IMR-90 (cell line): ENCODE measurements at regions not wholly inside any gene's neighbourhood (a gene's known extent, or its start where the extent isn't known, plus 50 kb on each side); places are given as distances from the start of the nearest gene placed in this dataset.

Experiments used
- ATAC-seq: fragments of 200-7000 bp; cut with Tn5 transposase; 2 replicates; pipeline ENCODE4 v1.9.1; 2020; ENCODE audit warnings: low read depth, mild to moderate bottlenecking, moderate library complexity
- BruUV-seq: library from RNA; stranded (reverse); fragments of 400-500 nt; replicated peaks from 2 replicates; lab custom pipeline; 2021; lab: Mats Ljungman, UMichigan
- CTCF ChIA-PET: fragments of 300-600 bp; formaldehyde crosslinking; extraction: SDS; loops from one replicate; lab custom pipeline; 2021; ENCODE audit warnings: antibody characterized with exemption; lab: Yijun Ruan, JAX
- POLR2A ChIA-PET: fragments of 300-600 bp; sonication (Branson Sonifier 250); formaldehyde crosslinking; loops from one replicate; lab custom pipeline; 2022; ENCODE audit warnings: antibody characterized with exemption; ENCODE audit not compliant: unreplicated experiment; lab: Charles Lee
- DNase-seq: peaks from one replicate; pipeline ENCODE4 v3.0.0; 2013
- H2AFZ ChIP-seq: replicated peaks from 2 replicates; pipeline ENCODE3; 2013; ENCODE audit warnings: low read length, mild to moderate bottlenecking; ENCODE audit not compliant: poor library complexity
- H2AK5ac ChIP-seq: 2 replicates; pipeline ENCODE4 v1.6.1; 2013; ENCODE audit warnings: low read depth, low read length, inconsistent platforms
- H2AK9ac ChIP-seq: replicated peaks from 2 replicates; pipeline ENCODE3; 2013; ENCODE audit warnings: mild to moderate bottlenecking, low read depth, low read length, moderate library complexity; ENCODE audit not compliant: poor library complexity
- H2BK120ac ChIP-seq: 2 replicates; pipeline ENCODE4 v1.6.1; 2013; ENCODE audit warnings: low read depth, low read length, inconsistent platforms
- H2BK15ac ChIP-seq: 3 replicates; pipeline ENCODE4 v1.6.1; 2013; ENCODE audit warnings: low read depth, low read length, inconsistent platforms
- H2BK20ac ChIP-seq: 2 replicates; pipeline ENCODE4 v1.6.1; 2013; ENCODE audit warnings: low read depth, mild to moderate bottlenecking, inconsistent platforms, low read length, moderate library complexity
- H2BK5ac ChIP-seq: 2 replicates; pipeline ENCODE4 v1.6.1; 2013; ENCODE audit warnings: mild to moderate bottlenecking, low read depth, low read length, inconsistent platforms; ENCODE audit not compliant: poor library complexity, severe bottlenecking
- H3K14ac ChIP-seq: replicated peaks from 2 replicates; pipeline ENCODE4 v1.6.1; 2013; ENCODE audit warnings: low read depth, low read length, inconsistent platforms
- H3K18ac ChIP-seq: 2 replicates; pipeline ENCODE4 v1.6.1; 2013; ENCODE audit warnings: low read depth, low read length, control low read depth
- H3K23ac ChIP-seq: 2 replicates; pipeline ENCODE4 v1.6.1; 2013; ENCODE audit warnings: low read depth, low read length, inconsistent platforms
- H3K27ac ChIP-seq: 2 replicates; pipeline ENCODE4 v1.5.1; 2013; ENCODE audit warnings: mild to moderate bottlenecking, control low read depth, low read length; ENCODE audit not compliant: insufficient read depth
- H3K27me3 ChIP-seq: 2 replicates; pipeline ENCODE4 v1.6.1; 2013; ENCODE audit warnings: low read length; ENCODE audit not compliant: control insufficient read depth, insufficient read depth
- H3K36me3 ChIP-seq: 2 replicates; pipeline ENCODE4 v1.6.1; 2013; ENCODE audit warnings: low read length, mixed read lengths; ENCODE audit not compliant: control insufficient read depth, insufficient read depth
- H3K4ac ChIP-seq: 2 replicates; pipeline ENCODE4 v1.6.1; 2013; ENCODE audit warnings: low read depth, low read length, inconsistent platforms
- H3K4me1 ChIP-seq: 2 replicates; pipeline ENCODE4 v1.6.1; 2013; ENCODE audit warnings: low read length, mixed read lengths; ENCODE audit not compliant: control insufficient read depth, insufficient read depth
- H3K4me2 ChIP-seq: 2 replicates; pipeline ENCODE4 v1.6.1; 2013; ENCODE audit warnings: low read depth, mild to moderate bottlenecking, control low read depth, low read length, moderate library complexity
- H3K4me3 ChIP-seq: 2 replicates; pipeline ENCODE4 v1.5.1; 2013; ENCODE audit warnings: low read depth, mild to moderate bottlenecking, control low read depth, low read length, moderate library complexity; ENCODE audit not compliant: insufficient read depth
- H3K56ac ChIP-seq: 2 replicates; pipeline ENCODE4 v1.6.1; 2013; ENCODE audit warnings: low read length, inconsistent platforms; ENCODE audit not compliant: insufficient read depth; ENCODE audit errors: extremely low read depth
- H3K79me1 ChIP-seq, 2 experiments: 2 replicates each; pipeline ENCODE4 v1.6.1; 2013; ENCODE audit warnings: low read length in 2 of 2, inconsistent platforms in 1 of 2, low read depth in 1 of 2
- H3K9ac ChIP-seq: 2 replicates; pipeline ENCODE4 v1.6.1; 2013; ENCODE audit warnings: low read depth, low read length, control low read depth
- H3K9me1 ChIP-seq: 2 replicates; pipeline ENCODE4 v1.6.1; 2013; ENCODE audit warnings: low read length, inconsistent platforms; ENCODE audit not compliant: insufficient read depth
- H3K9me3 ChIP-seq: 2 replicates; pipeline ENCODE4 v1.6.1; 2013; ENCODE audit warnings: low read length; ENCODE audit not compliant: control insufficient read depth, insufficient read depth
- H4K20me1 ChIP-seq: 2 replicates; pipeline ENCODE4 v1.6.1; 2013; ENCODE audit warnings: low read length, inconsistent platforms; ENCODE audit not compliant: insufficient read depth
- H4K5ac ChIP-seq: 2 replicates; pipeline ENCODE4 v1.6.1; 2013; ENCODE audit warnings: mild to moderate bottlenecking, low read depth, low read length, control low read depth
- H4K8ac ChIP-seq, 2 experiments: 2 replicates each; pipeline ENCODE4 v1.6.1; 2013; ENCODE audit warnings: low read depth in 2 of 2, low read length in 2 of 2, control low read depth in 1 of 2, inconsistent platforms in 1 of 2
- H4K91ac ChIP-seq: 2 replicates; pipeline ENCODE4 v1.6.1; 2013; ENCODE audit warnings: low read depth, low read length, inconsistent platforms; ENCODE audit not compliant: insufficient read depth
- BHLHE40 ChIP-seq: fragments of 150-350 bp; IDR thresholded peaks from 2 replicates; pipeline ENCODE4 v1.6.1; 2016; ENCODE audit warnings: mild to moderate bottlenecking, low read depth, low read length
- CHD1 ChIP-seq: IDR thresholded peaks from 2 replicates; pipeline ENCODE4 v1.6.1; 2012; ENCODE audit warnings: low read depth, low read length, improper control_type of control experiment
- CTCF ChIP-seq: conservative IDR thresholded peaks from 2 replicates; pipeline ENCODE4 v1.5.1; 2012; ENCODE audit warnings: mild to moderate bottlenecking, low read depth, low read length, improper control_type of control experiment
- ELK1 ChIP-seq: fragments of 150-350 bp; IDR thresholded peaks from 2 replicates; pipeline ENCODE4 v1.6.1; 2016; ENCODE audit warnings: low read depth, mild to moderate bottlenecking, low read length, moderate library complexity, borderline replicate concordance
- FOS ChIP-seq: fragments of 150-350 bp; IDR thresholded peaks from 2 replicates; pipeline ENCODE4 v1.6.1; 2016; ENCODE audit warnings: low read depth, low read length
- MAFK ChIP-seq: IDR thresholded peaks from 2 replicates; pipeline ENCODE4 v1.6.1; 2012; ENCODE audit warnings: low read depth, low read length, improper control_type of control experiment
- MAZ ChIP-seq: IDR thresholded peaks from 2 replicates; pipeline ENCODE4 v1.6.1; 2012; ENCODE audit warnings: low read depth, mild to moderate bottlenecking, low read length, improper control_type of control experiment, moderate library complexity, borderline replicate concordance
- RAD21 ChIP-seq: IDR thresholded peaks from 2 replicates; pipeline ENCODE4 v1.6.1; 2012; ENCODE audit warnings: low read length, improper control_type of control experiment
- RFX5 ChIP-seq: IDR thresholded peaks from 2 replicates; pipeline ENCODE4 v1.8.0; 2012; ENCODE audit warnings: low read depth, mild to moderate bottlenecking, low read length, moderate library complexity
- USF2 ChIP-seq: fragments of 150-350 bp; IDR thresholded peaks from 2 replicates; pipeline ENCODE4 v1.6.1; 2017; ENCODE audit warnings: mild to moderate bottlenecking, antibody characterized with exemption, low read length, low read depth
- WGBS, 2 experiments: methylation state at CpG; one replicate each; pipeline versions ENCODE4 v1.1.5 to v1.1.7; 2013; ENCODE audit warnings: missing lambda C conversion rate in 2 of 2; ENCODE audit not compliant: insufficient read length in 1 of 2; ENCODE audit errors: extremely low coverage in 2 of 2; 5-methylcytosine and 5-hydroxymethylcytosine counted together
- dilution Hi-C: fragments of 300-500 bp; cut with HindIII; formaldehyde crosslinking; loops from one replicate; pipeline ENCODE4 v1.14.3; 2018; ENCODE audit warnings: low sequenced_read_pairs; ENCODE audit not compliant: unreplicated experiment
- in situ Hi-C: fragments of 300-500 bp; cut with MboI; formaldehyde crosslinking; loops from 3 replicates; pipeline ENCODE4 v1.14.3; 2019; ENCODE audit warnings: low sequenced_read_pairs, inconsistent platforms, mixed read lengths
- intact Hi-C: fragments of 100-400 bp; cut with micrococcal nuclease; formaldehyde crosslinking; loops from 2 replicates; pipeline ENCODE4 v1.10.0; 2022

- no peak overlapping the region for H3K18ac ChIP-seq
- H3K79me1 ChIP-seq: no peaks in the 10 kb centered on the region
- no peak overlapping the region for H2BK5ac ChIP-seq
- ATAC-seq: no peak
- no peak overlapping the region for H2BK15ac ChIP-seq
- WGBS, 2 experiments: no CpG with 5 or more reads among the region's 3 CpGs
- H2AFZ ChIP-seq: no peak overlapping the region
- no peak overlapping the region for H2AK9ac ChIP-seq
- no peaks in the 10 kb centered on the region for H3K36me3 ChIP-seq
- in situ Hi-C loops (no loop called here), dilution Hi-C loops (no loop called here), intact Hi-C loops (no loop called here)
- no TSS peak for BruUV-seq
- no peak overlapping the region for H3K4ac ChIP-seq
- no peak overlapping the region for H2BK20ac ChIP-seq
- H3K27ac ChIP-seq: no peak overlapping the region
- ChIA-PET POLR2A (no interaction called here), CTCF (no interaction called here)
- TF ChIP-seq RAD21 (no peak), FOS (no peak), USF2 (no peak), MAZ (no peak), MAFK (no peak), CHD1 (no peak), ELK1 (no peak), RFX5 (no peak), BHLHE40 (no peak), CTCF (no peak)
- no peak overlapping the region for H2BK120ac ChIP-seq
- no peak overlapping the region for H3K4me2 ChIP-seq
- no peaks in the 10 kb centered on the region for H3K9me1 ChIP-seq
- H3K14ac ChIP-seq: no peak overlapping the region
- H3K9me3 ChIP-seq: peaks cover 2% of the 10 kb centered on the region; the same call in 1 of the 2 replicates
- no peak overlapping the region for H3K23ac ChIP-seq
- no peak overlapping the region for H4K5ac ChIP-seq
- no peak overlapping the region for H3K56ac ChIP-seq
- peaks cover 2% of the 10 kb centered on the region for H3K4me1 ChIP-seq
- no peak overlapping the region for H4K91ac ChIP-seq
- H4K20me1 ChIP-seq: no peaks in the 10 kb centered on the region
- no peak for DNase-seq
- H3K9ac ChIP-seq: no peak overlapping the region
- H2AK5ac ChIP-seq: no peak overlapping the region
- H4K8ac ChIP-seq: no peak overlapping the region
- H3K4me3 ChIP-seq: no peak overlapping the region
- H3K27me3 ChIP-seq: peaks cover 5% of the 10 kb centered on the region
These were observed 128.7 kb upstream of the PKDCC start for GRCh38 chr2:41919135-41919534.
